AG04449 (cell line): ENCODE measurements at regions not wholly inside any gene's neighbourhood (a gene's known extent, or its start where the extent isn't known, plus 50 kb on each side); places are given as distances from the start of the nearest gene placed in this dataset.

Experiments used
- CTCF ChIA-PET: fragments of 350-600 bp; formaldehyde crosslinking; extraction: SDS; loops from one replicate; lab custom pipeline; 2021; ENCODE audit warnings: antibody characterized with exemption; lab: Yijun Ruan, JAX
- POLR2A ChIA-PET: fragments of 400-600, 350-600 bp; formaldehyde crosslinking; extraction: SDS; loops from one replicate; lab custom pipeline; 2020; ENCODE audit warnings: antibody characterized with exemption, inconsistent platforms; lab: Yijun Ruan, JAX
- DNase-seq: peaks from one replicate; pipeline ENCODE4 v3.0.0-alpha.2; 2010; ENCODE audit warnings: low read depth, low spot score
- H3K4me3 ChIP-seq: 2 replicates; pipeline ENCODE4 v1.5.1; 2011; ENCODE audit warnings: low read depth, mild to moderate bottlenecking, control low read depth, low read length
- CTCF ChIP-seq: IDR thresholded peaks from one replicate; pipeline ENCODE4 v1.5.1; 2011; ENCODE audit warnings: mild to moderate bottlenecking, moderate library complexity, low read length, control low read depth, inconsistent platforms; ENCODE audit not compliant: insufficient read depth; ENCODE audit errors: missing control alignments

- H3K4me3 ChIP-seq, result no peak overlapping the region
- no peak for TF ChIP-seq CTCF
- CTCF ChIA-PET, result interaction anchor here (1.9 to 29.8 kb wide), 4 partner anchors 11 to 99 kb away, joined by 4 to 1030 read pairs (median 32); partner anchors contain the start of gene SDC3
- POLR2A ChIA-PET, result interaction anchor here (0.5 kb wide), 1 partner anchor 40 kb away, joined by 3 read pairs; no protein-coding TSS in a partner anchor
- no peak for DNase-seq
These were observed 61.6 kb upstream of the LAPTM5 start for GRCh38 chr1:30819244-30819571.

GRCh38 chr1:30818568-30819243 is 61.1 kb upstream of the LAPTM5 start:
- POLR2A ChIA-PET, result interaction anchor here (0.5 kb wide), 1 partner anchor 40 kb away, joined by 3 read pairs; no protein-coding TSS in a partner anchor
- H3K4me3 ChIP-seq, result no peak overlapping the region
- DNase-seq, result no peak
- CTCF ChIA-PET, result interaction anchor here (1.3 to 29.8 kb wide), 5 partner anchors 10 to 99 kb away, joined by 4 to 1030 read pairs (median 8); partner anchors contain the start of gene SDC3
- no peak for TF ChIP-seq CTCF

- ChIA-PET POLR2A (no interaction called here), CTCF (interaction anchor here (1.2 to 29.8 kb wide), 5 partner anchors 9 to 95 kb away, joined by 4 to 1030 read pairs (median 8); partner anchors contain the start of gene SDC3)
- no peak for DNase-seq
- no peak overlapping the region for H3K4me3 ChIP-seq
- no peak for TF ChIP-seq CTCF
These were observed 60.0 kb upstream of the LAPTM5 start for GRCh38 chr1:30817548-30817947.

- DNase-seq, result no peak
These were observed 59.5 kb upstream of the LAPTM5 start for GRCh38 chr1:30817077-30817438.

GRCh38 chr1:30816211-30817076 is 58.9 kb upstream of the LAPTM5 start:
- peak; percentile 55 for DNase-seq
- TF ChIP-seq CTCF, result no peak
- ChIA-PET CTCF (interaction anchor here (0.9 to 29.8 kb wide), 4 partner anchors 15 to 98 kb away, joined by 3 to 1030 read pairs (median 30); partner anchors contain the start of gene SDC3), POLR2A (interaction anchor here (0.6 to 1.1 kb wide), 3 partner anchors 9 to 42 kb away, joined by 3 to 4 read pairs (median 3); no protein-coding TSS in a partner anchor)
- H3K4me3 ChIP-seq, result no peak overlapping the region

More at GRCh38 chr1:30817077-30817438, 59.5 kb upstream of the LAPTM5 start:
- POLR2A ChIA-PET, result interaction anchor here (1.1 kb wide), 1 partner anchor 40 kb away, joined by 4 read pairs; no protein-coding TSS in a partner anchor
- TF ChIP-seq CTCF, result no peak
- CTCF ChIA-PET, result interaction anchor here (1.2 to 29.8 kb wide), 4 partner anchors 11 to 95 kb away, joined by 3 to 1030 read pairs (median 30); partner anchors contain the start of gene SDC3
- no peak overlapping the region for H3K4me3 ChIP-seq
